HTR-8/SVneo (cell line): ENCODE measurements at regions not wholly inside any gene's neighbourhood (a gene's known extent, or its start where the extent isn't known, plus 50 kb on each side); places are given as distances from the start of the nearest gene placed in this dataset.

Experiments used
- DNase-seq: peaks from one replicate; pipeline ENCODE4 v3.0.0; 2011; ENCODE audit warnings: low spot score, mixed read lengths; ENCODE audit not compliant: insufficient read length
- FAIRE-seq: peaks from 2 replicates; lab custom pipeline; 2011; peaks lifted over from hg19 to GRCh38; lab: Jason Lieb, UNC

GRCh38 chr12:92557422-92557724, 145.4 kb upstream of the PLEKHG7 start:
- no peak for DNase-seq
- FAIRE-seq: no peak

DNA sequence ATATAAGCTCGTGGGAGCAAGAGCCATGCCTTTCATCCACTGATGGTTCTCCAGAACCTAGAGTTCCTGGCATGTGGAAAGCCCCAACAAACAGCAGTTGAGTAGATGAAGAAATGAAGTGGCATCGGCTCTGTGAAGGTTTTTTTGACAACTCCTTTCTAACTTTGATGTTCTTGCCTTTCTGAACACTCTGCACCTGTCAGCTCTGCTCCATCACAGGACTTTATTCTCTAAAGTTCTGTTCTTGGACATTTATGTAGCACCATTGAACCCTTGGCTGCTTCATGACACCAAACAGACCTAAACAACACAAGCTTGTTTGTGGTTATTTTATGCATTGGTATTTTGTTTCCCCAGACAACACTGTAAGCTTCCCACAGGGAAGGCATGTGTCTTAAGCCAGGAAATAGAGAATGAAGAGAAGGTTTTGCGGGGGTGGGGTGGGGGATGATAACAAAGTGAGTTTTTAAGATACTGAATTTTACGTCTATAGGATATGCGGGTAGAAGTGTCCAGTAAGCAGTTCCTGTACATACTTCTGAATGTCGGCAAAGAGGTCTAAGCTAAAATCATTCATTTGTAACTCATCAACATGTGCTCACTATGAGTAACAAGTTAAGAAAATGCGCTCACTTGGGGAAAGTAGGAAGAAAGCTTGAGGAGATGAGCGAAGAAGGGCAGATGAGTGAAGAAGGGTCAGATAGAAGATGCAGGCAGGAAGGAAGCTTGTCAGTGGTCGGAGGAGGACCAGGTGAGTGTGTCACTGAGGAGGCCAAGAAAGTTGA, 146.0 kb upstream of the PLEKHG7 start:
- DNase-seq (no peak), FAIRE-seq (no peak)

DNA sequence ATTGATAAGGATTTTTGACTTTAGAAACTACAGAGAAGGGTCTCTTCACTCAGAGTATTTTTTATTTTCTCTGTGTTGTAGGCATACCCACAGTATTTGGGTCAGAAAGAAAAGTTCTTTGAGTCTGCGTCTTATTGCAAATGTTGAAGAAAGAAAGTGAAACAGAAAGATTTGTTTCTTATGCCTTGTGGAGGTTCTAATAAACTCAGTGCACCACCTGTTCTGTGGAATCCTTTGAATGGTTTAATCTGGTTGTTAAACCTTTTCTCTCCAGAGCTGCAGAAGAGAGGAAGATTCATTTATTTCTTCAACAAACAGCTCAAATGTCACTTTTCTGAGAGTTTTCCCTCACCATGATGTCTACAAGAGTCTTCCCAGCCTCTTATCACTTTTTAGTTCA, 146.6 kb upstream of the PLEKHG7 start:
- DNase-seq (no peak), FAIRE-seq (no peak)

DNA sequence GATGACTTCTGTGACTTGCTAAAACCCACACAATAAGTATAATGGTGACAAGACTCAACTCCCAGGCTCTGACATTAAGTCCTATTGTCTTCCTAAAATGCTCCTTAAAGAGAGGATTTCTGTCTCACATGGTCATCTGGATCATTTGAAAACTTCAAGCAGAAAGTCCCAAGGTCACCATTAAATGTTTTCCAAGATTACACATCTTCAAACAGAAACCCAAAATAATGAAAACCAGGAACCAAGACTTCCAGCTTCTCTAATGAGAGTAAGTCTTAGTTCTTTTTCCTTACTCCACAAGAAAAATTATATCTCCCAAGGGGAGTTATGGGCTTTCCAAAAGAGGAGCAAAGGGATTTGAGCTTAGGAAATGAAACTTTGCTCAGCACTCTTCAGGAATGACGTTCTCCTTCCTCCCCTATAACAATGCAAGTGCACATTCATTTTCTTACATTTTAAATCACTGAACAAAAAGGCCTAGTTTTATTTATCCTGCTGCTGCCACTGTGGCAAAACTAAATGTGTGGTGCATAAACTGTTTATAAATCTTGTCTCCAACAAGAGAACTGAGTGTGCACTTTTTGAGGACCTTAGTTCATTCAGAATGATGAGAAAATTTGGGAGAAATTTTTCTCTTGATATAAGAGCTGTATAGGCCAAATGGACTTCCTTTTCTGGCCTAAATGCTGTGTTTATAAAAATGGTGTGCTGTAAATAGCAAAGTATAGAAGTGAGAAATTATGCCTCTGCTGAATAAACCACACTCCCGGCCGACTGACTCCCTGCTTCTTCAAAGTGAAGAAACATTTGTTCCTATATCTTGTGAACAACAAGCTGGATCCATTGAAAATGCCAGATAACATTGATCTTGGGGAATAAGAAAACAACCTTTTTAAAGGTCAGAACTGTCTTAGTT, 148.4 kb upstream of the PLEKHG7 start:
- DNase-seq (no peak), FAIRE-seq (no peak)

GRCh38 chr12:92553389-92553788, 149.4 kb upstream of the PLEKHG7 start:
- FAIRE-seq: peak; percentile 85
- DNase-seq: peak; percentile 72

DNA sequence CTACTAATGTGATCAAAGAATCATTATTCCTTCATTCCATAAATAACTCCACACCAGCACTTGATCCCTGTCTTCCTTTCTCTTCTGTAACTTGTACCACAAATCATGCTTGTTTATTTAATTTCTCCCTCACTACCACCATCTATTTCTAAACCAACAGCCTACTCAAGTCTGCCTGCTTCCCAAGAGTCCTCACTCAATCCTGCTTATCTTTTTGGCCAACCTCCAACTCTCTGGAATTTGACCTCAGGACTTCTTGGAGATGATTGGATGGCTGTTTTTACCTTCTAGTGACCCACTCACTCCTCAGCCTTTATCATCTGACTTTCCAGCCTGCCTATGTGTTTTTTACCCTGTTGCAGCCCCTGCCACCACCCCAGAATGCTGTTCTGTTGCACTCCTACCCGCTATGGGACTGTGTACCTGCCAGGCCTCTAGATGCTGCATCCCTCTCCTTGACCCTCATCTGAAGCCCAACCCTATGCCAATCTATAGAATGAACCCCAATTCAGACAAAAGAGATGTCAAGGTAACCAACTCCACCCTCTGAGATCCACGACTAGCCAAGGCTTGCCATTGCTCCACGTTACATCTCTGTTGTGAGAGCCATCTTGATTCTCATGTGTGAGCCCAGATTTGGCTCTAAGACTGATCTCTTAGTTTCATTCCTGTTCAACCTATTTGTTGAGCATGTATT, 150.2 kb upstream of the PLEKHG7 start:
- DNase-seq: no peak
- FAIRE-seq: no peak

DNA sequence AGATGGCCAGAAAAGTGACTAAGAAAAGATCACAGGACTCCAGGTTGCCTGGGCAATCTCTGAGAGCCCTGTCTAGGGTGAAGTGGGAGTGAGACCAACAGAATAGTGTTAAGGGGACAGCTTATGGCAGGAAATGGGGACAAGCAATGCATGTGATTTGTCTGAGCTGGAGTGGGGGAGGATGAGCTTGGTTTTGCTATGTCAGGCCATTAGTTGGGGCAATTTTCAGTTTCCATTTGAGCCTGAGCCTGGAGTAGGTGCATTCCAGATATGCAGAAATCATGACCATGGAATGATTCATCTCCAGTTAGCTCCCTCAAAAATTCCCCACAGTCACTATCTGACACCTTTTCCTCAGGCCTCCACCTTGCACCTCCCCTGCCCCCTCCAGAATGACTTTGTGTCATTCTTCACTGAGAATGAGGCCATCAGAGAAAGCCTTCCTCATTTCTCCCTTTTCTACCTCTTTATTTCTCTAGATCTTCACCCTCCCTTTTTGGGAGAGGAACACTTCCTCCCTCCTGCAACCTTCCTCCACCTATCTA, 150.9 kb upstream of the PLEKHG7 start:
- DNase-seq: peak; percentile 33
- FAIRE-seq: no peak

- no peak for FAIRE-seq
- no peak for DNase-seq
Measured at GRCh38 chr12:92551210-92551609, 151.6 kb upstream of the PLEKHG7 start.

GRCh38 chr12:92550661-92551060, 152.1 kb upstream of the PLEKHG7 start:
- DNase-seq: no peak
- no peak for FAIRE-seq

DNA sequence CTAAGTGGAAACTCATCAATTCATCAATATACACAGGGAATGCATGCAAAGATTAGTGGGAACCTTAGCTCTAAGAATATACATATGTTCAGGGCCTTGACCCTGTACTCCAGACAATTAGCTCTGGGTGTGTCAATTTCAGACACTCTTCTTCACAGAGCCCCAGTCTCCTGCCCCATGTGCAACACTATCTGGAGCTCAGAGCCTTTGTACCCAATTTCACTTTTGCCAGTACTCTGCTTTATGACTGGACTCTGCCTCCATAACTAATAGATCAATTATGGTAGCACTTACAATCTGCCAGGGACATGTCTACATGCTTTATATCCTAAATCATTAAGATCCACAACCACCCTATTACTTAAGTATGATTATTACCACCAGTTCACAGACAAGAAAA, 152.5 kb upstream of the PLEKHG7 start:
- no peak for DNase-seq

GRCh38 chr12:92549516-92549915, 153.3 kb upstream of the PLEKHG7 start:
- FAIRE-seq: no peak
- no peak for DNase-seq

More for the DNA sequence above, 152.5 kb upstream of the PLEKHG7 start:
- FAIRE-seq: no peak

DNA sequence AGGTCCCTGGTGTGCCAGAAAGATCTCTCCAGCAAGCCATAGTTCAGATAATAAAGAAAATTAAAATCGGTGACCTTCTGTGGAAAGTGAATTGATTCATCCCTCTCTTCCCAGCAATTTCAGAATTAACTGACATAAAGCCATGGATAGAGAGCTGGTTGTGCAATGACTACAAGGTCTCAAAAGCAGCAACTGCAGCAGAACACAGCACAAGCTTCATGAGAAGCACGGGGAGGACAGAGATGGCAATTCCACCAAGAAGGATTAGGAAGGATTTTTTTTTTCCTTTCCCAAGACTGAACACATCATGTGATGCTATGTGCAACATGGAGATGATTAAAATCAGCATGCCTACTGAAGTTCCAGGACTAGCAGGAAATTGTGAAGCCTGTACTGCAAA, 154.9 kb upstream of the PLEKHG7 start:
- DNase-seq (no peak), FAIRE-seq (no peak)

GRCh38 chr12:92547420-92547819, 155.4 kb upstream of the PLEKHG7 start:
- FAIRE-seq (no peak), DNase-seq (no peak)

DNA sequence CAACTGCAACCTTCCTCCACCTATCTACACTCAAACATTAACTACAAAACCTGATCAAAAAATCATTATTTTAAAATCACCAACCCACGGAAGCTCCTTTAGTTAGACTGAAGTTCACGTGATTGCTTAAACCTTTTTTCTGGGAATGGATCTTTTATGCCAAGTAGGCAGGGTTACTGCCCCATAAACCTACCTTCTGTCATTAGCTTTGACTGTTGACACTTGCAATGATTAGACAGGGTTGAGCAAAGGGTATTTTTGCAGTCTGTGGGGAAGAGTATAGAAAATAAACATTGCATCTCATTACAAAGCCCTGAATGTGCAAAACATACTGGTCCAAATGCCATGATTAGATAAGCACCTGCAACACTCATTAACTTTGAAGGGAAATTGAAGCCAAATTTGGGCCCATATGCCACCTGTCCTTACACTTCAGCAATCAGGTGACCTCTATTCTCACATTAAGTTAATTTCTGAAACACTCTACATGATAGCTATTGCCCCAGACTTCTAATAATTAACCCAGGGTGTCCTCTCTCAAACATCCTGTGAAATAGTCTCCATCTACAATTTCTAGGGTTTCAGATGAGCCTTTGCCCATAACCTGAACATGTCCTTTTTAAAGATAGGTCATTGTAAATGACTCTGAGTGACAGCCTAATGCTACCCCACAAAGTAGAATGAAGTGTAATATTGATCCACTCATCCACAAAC, 156.0 kb upstream of the PLEKHG7 start:
- no peak for DNase-seq
- no peak for FAIRE-seq

DNA sequence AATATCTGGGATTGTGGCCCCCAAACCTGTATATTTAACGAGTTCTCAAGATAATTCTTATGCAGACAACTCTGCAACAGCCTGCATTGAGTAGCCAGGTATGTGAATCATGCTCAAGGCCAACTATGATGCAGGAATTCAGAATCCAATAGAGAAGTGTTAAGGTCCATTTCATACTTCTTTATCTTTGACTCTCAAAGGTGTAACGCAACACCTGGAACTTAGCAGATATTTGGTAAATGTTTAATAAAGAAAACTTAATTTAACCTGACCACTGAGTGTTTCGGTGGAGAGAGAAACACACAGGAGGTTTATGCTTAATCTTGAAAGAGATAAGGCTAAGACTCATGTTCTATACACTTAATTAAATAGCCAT, 156.5 kb upstream of the PLEKHG7 start:
- FAIRE-seq (no peak), DNase-seq (no peak)

DNA sequence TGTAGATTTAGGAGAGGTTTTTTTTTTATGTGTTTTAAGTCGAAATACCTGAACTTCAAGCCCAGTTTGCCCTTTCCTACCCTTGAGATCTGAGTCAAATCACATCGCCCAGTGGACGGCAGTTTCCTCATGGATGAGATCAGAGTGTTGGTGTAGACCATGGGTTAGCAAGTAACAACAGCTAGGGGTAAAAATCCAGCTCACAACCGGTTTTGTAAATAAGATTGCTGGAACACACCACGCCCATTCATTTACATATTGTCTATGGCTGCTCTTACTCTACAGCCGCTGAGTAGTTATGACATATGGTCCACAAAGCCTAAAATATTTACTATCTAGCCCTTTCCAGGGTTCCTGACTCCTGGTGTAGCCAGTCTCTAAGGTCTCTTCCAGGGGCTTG, 158.5 kb upstream of the PLEKHG7 start:
- FAIRE-seq (no peak), DNase-seq (no peak)

DNA sequence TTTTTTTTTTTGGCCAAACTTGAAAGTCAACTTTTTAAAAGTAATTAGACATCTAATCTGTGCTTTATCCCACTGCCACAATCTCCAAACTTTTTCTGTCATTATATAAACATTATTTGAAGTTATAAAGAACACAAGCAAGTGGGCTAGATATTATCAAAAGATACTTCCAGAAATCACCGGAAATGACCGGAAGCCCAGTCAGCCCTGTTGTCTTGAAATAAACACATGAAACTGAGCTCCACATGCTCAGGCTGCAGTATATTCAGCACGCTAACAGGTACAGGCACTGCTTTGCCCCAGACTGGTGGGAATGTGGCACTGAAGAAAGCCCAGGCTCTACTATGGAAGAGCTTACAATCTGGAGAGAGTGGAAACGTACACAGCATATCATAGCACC, 158.9 kb upstream of the PLEKHG7 start:
- DNase-seq (no peak), FAIRE-seq (no peak)

- DNase-seq (no peak), FAIRE-seq (no peak)
Measured at GRCh38 chr12:92543359-92543758, 159.4 kb upstream of the PLEKHG7 start.

DNA sequence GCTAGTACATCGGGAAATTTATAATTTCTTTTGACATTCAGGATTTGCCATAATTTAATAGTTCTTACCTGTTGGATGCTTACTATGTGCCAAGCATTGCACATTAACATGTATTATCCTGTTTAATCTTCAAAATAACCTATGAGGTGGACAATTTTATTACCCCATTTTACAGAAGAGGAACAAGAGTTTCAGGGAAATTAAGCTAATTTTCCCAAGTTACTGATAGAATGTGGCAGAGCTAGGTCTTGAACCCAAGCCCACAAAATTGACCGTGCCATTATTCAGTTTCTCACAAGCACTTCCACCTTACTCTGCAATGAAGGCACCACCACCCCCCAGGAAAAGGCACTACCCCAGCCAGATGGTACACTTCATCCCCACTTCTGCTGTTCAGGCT, 161.1 kb upstream of the PLEKHG7 start:
- FAIRE-seq (no peak), DNase-seq (no peak)

GRCh38 chr12:92540782-92541423, 161.9 kb upstream of the PLEKHG7 start:
- FAIRE-seq: no peak

More at GRCh38 chr12:92540782-92541423, 161.9 kb upstream of the PLEKHG7 start:
- no peak for DNase-seq
